ENCODE measurements at regions not wholly inside any gene's neighbourhood (a gene's known extent, or its start where the extent isn't known, plus 50 kb on each side); places are given as distances from the start of the nearest gene placed in this dataset.

DNA sequence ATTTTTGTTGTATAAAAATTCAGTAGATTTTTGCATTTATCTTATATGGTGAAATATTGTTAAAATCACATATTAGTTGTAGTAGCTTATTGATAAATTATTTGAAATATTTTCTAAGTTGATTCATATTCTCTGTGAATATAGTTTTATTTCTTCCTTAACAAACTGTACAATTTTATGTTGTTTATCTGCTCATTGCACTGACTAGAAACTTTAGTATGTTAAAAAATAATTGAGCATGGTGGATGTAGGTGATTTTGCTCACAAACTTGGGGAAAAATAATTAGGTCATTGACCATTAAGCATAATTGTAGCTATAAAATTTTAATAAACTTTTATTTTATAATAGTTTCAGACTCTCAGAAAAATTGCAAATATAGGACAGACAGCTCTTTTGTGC is 1445.3 kb upstream of the MIR17HG start:
- TF ChIP-seq, protein P1, sequence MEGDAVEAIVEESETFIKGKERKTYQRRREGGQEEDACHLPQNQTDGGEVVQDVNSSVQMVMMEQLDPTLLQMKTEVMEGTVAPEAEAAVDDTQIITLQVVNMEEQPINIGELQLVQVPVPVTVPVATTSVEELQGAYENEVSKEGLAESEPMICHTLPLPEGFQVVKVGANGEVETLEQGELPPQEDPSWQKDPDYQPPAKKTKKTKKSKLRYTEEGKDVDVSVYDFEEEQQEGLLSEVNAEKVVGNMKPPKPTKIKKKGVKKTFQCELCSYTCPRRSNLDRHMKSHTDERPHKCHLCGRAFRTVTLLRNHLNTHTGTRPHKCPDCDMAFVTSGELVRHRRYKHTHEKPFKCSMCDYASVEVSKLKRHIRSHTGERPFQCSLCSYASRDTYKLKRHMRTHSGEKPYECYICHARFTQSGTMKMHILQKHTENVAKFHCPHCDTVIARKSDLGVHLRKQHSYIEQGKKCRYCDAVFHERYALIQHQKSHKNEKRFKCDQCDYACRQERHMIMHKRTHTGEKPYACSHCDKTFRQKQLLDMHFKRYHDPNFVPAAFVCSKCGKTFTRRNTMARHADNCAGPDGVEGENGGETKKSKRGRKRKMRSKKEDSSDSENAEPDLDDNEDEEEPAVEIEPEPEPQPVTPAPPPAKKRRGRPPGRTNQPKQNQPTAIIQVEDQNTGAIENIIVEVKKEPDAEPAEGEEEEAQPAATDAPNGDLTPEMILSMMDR (IDR thresholded peaks at IDR 0.05) = no peak
- no peak for TF ChIP-seq POLR2A (IDR thresholded peaks at IDR 0.05)

All from prostate gland (tissue), 2 donors.